Right ventricle myocardium inferior (tissue), 1 donor: ENCODE measurements at regions not wholly inside any gene's neighbourhood (a gene's known extent, or its start where the extent isn't known, plus 50 kb on each side); places are given as distances from the start of the nearest gene placed in this dataset.
"Not testable (repeated sequence)": the region's sequence is repeated elsewhere in the genome, so short reads cannot be mapped to it uniquely, and the experiment has no call there.

ENCODE experiments used
- ATAC-seq: fragments of 200-7000 bp; cut with Tn5 transposase; one replicate; pipeline ENCODE4 v1.9.1; 2020; ENCODE audit warnings: mild to moderate bottlenecking, moderate library complexity
- DNase-seq: peaks from one replicate; pipeline ENCODE4 v3.0.0; 2021; ENCODE audit errors: missing footprints
- intact Hi-C: fragments of 100-400 bp; cut with DNase I; formaldehyde crosslinking; loops from one replicate; pipeline ENCODE4 v1.11.0; 2022
- donor health status: DM: no; HTN: yes; CAD: no; lungs with severe emphysema.

DNA sequence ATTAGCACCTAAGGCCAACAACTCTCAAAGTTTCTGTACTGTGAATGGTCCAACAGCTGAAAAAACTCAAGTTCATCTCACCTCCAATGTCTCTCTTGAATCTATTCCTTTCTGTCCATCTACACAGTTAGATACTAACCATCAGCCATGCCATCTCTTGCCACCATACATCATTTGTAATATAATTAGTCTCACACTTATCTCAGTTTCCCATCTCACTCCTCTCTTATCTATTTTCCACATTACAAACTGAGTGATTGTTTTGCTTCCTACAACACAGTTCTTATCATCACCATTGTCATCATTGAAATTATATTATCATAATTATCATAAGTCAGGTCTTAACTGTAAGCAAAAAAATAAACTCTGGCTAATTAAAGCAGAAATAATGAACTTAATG is 393.9 kb downstream of the PRELID2 start:
- intact Hi-C loops, result no loop called here

GRCh38 chr5:145437627-145438026 is 397.5 kb downstream of the PRELID2 start:
- intact Hi-C loops, result no loop called here
- DNase-seq, result no peak
- ATAC-seq, result no peak

More for the DNA sequence above, 393.9 kb downstream of the PRELID2 start:
- ATAC-seq, result no peak
- DNase-seq, result no peak

- no peak for ATAC-seq
- no peak for DNase-seq
- intact Hi-C loops, result no loop called here
Observed at GRCh38 chr5:145433077-145433476, 402.1 kb downstream of the PRELID2 start.

- ATAC-seq, result no peak
- intact Hi-C loops, result no loop called here
- no peak for DNase-seq
Observed at GRCh38 chr5:145429170-145429569, 406.0 kb downstream of the PRELID2 start.

GRCh38 chr5:145408048-145408341 is 427.1 kb downstream of the PRELID2 start:
- DNase-seq (no peak), ATAC-seq (no peak)
- intact Hi-C loops, result no loop called here

DNA sequence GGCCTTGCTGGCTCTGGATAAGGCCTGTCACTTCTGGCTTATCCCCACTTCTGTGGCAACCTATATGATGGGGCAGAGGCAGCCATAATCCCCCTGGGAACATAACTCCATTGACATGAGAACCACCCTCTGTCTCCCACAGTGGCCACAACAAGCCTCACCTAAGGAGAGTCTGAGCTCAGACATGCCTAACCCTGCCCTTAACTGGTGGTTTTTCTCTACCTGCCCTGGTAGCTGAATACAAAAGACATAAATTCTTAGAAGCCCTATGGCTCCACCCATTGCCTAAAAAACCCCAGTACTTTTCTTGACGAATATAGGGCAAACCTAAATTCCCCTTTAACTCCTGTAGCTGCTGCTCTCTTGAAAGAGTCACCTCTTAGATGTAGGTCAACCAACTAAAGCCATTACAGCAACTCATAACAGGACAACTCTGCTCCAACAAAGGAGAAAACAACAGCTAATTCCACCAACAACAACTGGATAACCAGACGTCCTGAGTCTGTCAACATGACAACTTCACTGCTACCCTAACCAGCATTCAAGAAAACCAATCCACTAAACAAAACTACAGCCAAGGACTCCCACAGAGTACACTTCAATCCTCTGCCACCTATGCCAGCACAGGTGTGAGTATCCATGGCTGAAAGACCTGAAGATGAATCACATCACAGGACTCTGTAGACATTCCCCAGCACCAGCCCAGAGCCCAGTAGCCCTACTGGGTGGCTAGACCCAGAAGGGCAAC is 427.7 kb downstream of the PRELID2 start:
- DNase-seq, result no peak
- no peak for ATAC-seq
- intact Hi-C loops, result no loop called here

GRCh38 chr5:145403992-145404391 is 431.1 kb downstream of the PRELID2 start:
- intact Hi-C loops, result no loop called here
- ATAC-seq (no peak), DNase-seq (no peak)

GRCh38 chr5:145396888-145397287 is 438.3 kb downstream of the PRELID2 start:
- DNase-seq (no peak), ATAC-seq (no peak)
- intact Hi-C loops, result no loop called here

GRCh38 chr5:145395151-145395550 is 440.0 kb downstream of the PRELID2 start:
- intact Hi-C loops, DNase-seq, ATAC-seq: not testable (repeated sequence)

DNA sequence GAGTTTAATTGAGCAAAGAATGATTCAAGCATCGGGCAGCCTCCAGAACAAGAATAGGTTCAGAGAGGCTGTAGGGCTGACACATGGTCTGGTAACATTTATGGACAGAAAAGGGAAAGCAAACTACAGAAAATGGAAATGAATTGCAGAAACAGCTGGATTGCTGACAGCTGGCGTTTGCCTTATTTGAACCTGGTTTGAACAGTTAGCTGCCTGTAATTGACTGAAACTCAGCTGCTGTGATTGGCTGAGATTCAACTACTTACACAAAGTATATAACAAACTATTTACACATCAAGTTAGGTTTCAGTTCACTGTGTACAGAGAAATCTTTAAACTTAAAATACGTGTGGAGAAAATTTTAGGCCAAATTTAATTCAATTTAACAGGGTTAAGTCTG is 441.7 kb downstream of the PRELID2 start:
- DNase-seq, result no peak
- intact Hi-C loops, result no loop called here
- ATAC-seq, result no peak

GRCh38 chr5:145389047-145389446 is 446.1 kb downstream of the PRELID2 start:
- intact Hi-C loops, result no loop called here
- ATAC-seq (no peak), DNase-seq (no peak)

DNA sequence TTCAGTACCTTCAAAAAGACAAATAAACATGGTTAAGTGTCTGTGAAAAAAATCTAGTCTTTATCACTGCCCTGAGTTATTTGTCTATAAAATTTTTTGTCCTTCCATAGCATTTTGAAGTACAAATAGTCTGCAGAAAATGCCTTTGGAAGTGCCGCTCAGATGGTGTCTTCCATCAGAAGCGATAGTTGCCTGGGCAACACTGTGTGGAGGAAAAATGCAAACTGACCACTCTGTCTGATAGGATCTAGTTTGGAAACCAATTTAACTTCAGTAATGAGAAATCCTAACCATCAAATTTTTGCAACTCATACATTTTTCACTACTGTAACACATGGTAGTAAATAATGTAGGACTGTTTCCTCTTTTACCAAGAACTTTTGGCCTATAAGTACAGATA is 449.9 kb downstream of the PRELID2 start:
- intact Hi-C loops, result no loop called here
- DNase-seq (no peak), ATAC-seq (no peak)

DNA sequence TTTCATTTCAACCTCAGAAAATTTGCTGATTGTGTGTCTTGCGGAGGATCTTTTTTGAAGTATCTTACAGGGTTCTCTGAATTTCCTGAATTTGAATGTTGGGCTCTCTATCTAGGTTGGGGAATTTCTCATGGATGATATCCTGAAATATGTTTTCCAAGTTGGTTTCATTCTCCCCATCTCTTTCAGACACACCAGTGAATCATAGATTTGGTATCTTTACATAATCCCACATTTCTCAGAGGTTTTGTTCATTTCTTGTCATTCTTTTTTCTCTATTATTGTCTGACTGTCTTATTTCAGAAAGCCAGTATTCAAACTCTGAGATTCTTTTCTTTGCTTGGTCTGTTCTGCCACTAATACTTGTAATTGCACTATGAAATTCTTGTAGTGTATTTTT is 456.9 kb downstream of the PRELID2 start:
- intact Hi-C loops, result no loop called here
- ATAC-seq (no peak), DNase-seq (no peak)

GRCh38 chr5:145375521-145375920 is 459.6 kb downstream of the PRELID2 start:
- no peak for ATAC-seq
- intact Hi-C loops, result no loop called here
- no peak for DNase-seq

DNA sequence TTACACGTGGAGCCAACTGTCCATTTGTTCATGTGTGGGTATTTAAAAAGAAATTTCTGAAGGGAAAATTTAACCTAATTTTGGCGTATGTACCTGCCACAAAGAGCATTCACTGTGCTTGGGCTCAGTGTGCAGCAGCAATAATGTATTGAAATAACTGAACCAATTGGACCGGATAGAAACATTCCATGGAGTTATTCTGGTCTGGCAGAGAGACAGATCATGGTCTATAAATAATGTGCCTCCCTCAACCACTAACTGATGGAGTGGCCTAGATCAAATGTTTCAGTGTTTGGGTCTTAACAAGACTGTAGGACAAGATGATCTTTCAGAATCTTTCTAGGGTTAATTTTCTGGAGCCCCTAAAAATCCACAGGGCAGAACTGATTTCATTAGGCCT is 469.7 kb downstream of the PRELID2 start:
- intact Hi-C loops, result no loop called here
- DNase-seq (no peak), ATAC-seq (no peak)

DNA sequence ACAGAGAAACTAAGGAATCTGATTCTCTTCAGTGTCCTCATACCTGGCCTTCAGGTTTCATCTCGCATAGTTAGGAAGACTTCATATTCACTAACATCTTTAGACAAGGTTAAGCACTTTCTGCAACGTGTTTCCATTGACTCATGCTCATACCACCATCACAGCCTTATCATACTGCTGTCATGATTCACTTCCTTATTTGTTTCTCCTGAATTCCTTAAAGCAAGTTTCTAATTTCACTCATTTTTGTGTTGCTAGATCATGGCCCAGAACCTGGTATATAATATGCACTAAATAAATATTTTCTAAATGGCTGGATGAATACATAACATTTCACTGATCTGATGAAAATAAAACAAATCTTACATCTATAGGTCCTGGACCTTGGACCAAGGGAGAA is 472.9 kb downstream of the PRELID2 start:
- no peak for DNase-seq
- intact Hi-C loops, result no loop called here
- no peak for ATAC-seq

GRCh38 chr5:145360936-145361335 is 474.2 kb downstream of the PRELID2 start:
- no peak for ATAC-seq
- no peak for DNase-seq
- intact Hi-C loops, result no loop called here

GRCh38 chr5:145350513-145350912 is 484.6 kb downstream of the PRELID2 start:
- no peak for ATAC-seq
- intact Hi-C loops, result no loop called here
- DNase-seq, result no peak

DNA sequence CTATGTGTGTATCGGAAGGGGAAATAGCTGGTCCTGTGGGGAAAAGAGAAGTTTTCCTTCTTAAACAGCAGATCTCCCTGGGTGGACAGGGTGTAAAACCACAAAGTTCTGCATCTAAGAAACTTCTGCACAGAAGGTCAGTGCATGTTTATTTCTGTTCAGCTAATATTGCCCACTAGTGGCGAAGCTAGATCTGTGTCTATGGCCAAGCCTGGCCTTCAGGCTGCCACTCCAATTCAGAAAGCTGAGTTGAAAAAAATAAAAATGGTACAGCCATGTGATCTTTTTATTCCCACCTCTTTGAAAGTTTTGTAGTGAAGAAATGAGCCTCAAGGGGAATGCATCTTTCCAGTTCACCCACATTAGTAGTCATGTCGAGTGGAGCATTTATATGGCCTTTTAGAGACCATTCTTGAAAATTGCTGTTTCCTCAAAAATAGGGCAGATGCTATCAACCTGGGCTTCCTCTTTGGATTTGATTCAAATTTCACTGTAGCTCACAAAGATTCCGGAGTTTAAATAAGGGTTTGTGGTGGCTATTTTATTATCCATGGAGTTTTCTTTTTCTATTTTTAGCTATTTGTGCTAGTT is 488.0 kb downstream of the PRELID2 start:
- intact Hi-C loops, result no loop called here
- DNase-seq (no peak), ATAC-seq (no peak)

GRCh38 chr5:145345511-145346287 is 489.4 kb downstream of the PRELID2 start:
- ATAC-seq (no peak), DNase-seq (no peak)
- intact Hi-C loops, result no loop called here
